Stimulated activated memory B cell treated with anti-CD40 and anti-IgM and Interleukin-4, amounts not matched to agents 10 μg/mL and 1 μg/mL and 100 μg/mL, for 72 hours (primary cell): ENCODE measurements at regions not wholly inside any gene's neighbourhood (a gene's known extent, or its start where the extent isn't known, plus 50 kb on each side); places are given as distances from the start of the nearest gene placed in this dataset.
"Not testable (repeated sequence)": the region's sequence is repeated elsewhere in the genome, so short reads cannot be mapped to it uniquely, and the experiment has no call there.

Source experiments
- ATAC-seq: fragments of 150-1000 bp; cut with Tn5 transposase; 2 replicates; pipeline ENCODE4 v1.10.0; 2021
- H3K27ac Mint-ChIP-seq: one replicate; pipeline ENCODE4 v1.8.0; 2022; ENCODE audit warnings: mild to moderate bottlenecking, mixed read lengths
- H3K27me3 Mint-ChIP-seq: one replicate; pipeline ENCODE4 v1.8.0; 2022; ENCODE audit warnings: mixed read lengths
- H3K36me3 Mint-ChIP-seq: one replicate; pipeline ENCODE4 v1.8.0; 2022; ENCODE audit warnings: mixed read lengths
- H3K4me1 Mint-ChIP-seq: one replicate; pipeline ENCODE4 v1.8.0; 2022; ENCODE audit warnings: mixed read lengths
- H3K4me3 Mint-ChIP-seq: one replicate; pipeline ENCODE4 v1.8.0; 2022; ENCODE audit warnings: mild to moderate bottlenecking, moderate library complexity, mixed read lengths
- H3K9me3 Mint-ChIP-seq: one replicate; pipeline ENCODE4 v1.8.0; 2022; ENCODE audit warnings: mixed read lengths

DNA sequence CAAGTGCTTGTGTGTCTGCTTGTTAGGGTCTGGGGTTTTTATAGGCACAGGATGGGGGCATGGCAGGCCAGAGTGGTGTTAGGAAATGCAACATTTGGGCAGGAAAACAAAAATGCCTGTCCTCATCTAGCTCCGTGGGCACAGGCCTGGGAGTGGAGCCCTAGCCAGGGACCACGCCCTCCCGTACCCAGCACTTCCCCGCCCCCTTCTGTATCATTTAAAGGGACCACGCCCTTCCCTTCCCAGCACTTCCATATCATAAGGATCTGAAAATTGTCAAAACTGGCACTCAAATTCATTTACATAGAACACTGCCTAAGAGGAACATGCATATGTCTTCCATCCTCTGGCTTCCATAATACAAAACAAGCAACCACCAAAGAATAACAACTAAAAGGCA, 185.8 kb downstream of the B3GLCT start:
- H3K9me3 Mint-ChIP-seq: peaks cover 3% of the 10 kb centered on the region
- no peaks in the 10 kb centered on the region for H3K36me3 Mint-ChIP-seq
- H3K27me3 Mint-ChIP-seq: no peaks in the 10 kb centered on the region
- no peak for ATAC-seq
- H3K27ac Mint-ChIP-seq: no peak overlapping the region
- no peaks in the 10 kb centered on the region for H3K4me1 Mint-ChIP-seq
- no peak overlapping the region for H3K4me3 Mint-ChIP-seq

DNA sequence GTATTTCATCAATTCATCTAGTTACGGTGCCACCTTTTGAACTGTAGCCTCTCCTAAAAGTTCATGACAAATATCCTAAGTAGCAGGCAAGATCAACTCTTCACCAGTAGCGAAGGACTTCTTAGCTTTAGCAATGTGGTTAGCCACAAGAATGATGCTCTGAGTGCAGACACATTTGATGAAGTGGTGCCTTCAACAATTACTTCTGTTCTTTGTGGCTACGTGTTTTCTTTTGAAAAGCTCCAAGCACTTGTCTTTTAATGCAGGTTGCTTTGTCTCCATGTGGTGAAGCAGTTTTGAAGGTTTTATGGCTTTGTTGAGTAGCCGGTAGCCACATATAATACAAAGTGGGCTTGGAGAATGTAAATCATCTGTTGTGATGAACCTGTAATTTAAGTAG, 194.7 kb downstream of the B3GLCT start:
- peaks cover 2% of the 10 kb centered on the region for H3K9me3 Mint-ChIP-seq
- ATAC-seq: no peak
- H3K4me3 Mint-ChIP-seq: no peak overlapping the region
- H3K27ac Mint-ChIP-seq: no peak overlapping the region
- no peaks in the 10 kb centered on the region for H3K27me3 Mint-ChIP-seq
- H3K36me3 Mint-ChIP-seq: no peaks in the 10 kb centered on the region
- no peaks in the 10 kb centered on the region for H3K4me1 Mint-ChIP-seq

DNA sequence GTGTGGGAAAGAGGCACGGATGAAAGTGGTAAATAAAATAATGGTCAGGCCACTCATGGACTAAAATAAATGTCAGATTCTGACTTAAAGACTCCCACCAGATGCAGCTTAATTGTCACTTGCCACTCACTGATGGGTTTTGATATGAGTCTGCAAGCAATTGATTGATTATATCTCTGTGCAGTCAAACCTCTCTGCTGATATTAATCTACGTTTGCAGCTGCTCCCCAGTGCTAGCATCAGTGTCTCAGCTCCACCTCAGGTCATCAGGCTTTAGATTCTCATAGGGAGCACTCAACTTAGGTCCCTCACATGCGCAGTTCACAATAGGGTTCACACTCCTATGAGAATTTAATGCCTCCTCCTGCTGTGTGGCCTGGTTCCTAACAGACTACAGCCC, 195.3 kb downstream of the B3GLCT start:
- H3K27ac Mint-ChIP-seq: no peak overlapping the region
- H3K4me1 Mint-ChIP-seq: no peaks in the 10 kb centered on the region
- peaks cover 5% of the 10 kb centered on the region for H3K9me3 Mint-ChIP-seq
- no peak for ATAC-seq
- H3K36me3 Mint-ChIP-seq: peaks cover 5% of the 10 kb centered on the region
- H3K4me3 Mint-ChIP-seq: no peak overlapping the region
- no peaks in the 10 kb centered on the region for H3K27me3 Mint-ChIP-seq

DNA sequence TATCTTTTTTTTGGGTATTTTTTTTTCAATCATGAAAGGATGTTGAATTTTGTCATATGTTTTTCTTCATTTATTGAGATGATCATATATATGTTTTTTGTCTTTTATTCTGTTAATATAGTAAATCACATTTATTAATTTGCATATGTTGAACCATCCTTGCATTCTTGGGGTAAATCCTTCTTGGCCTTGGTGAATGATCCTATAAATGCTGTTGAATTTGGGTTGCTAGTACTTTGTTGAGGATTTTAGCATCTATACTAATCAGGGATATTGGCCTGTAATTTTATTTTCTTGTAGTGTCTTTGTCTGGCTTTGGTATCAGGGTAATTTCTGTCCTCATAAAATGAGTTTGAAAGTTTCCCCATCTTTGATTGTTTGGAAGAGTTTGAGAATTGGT, 199.9 kb downstream of the B3GLCT start:
- H3K9me3 Mint-ChIP-seq: peaks cover 13% of the 10 kb centered on the region
- no peak overlapping the region for H3K4me3 Mint-ChIP-seq
- H3K4me1 Mint-ChIP-seq: no peaks in the 10 kb centered on the region
- no peak for ATAC-seq
- H3K27ac Mint-ChIP-seq: no peak overlapping the region
- peaks cover 7% of the 10 kb centered on the region for H3K36me3 Mint-ChIP-seq
- H3K27me3 Mint-ChIP-seq: no peaks in the 10 kb centered on the region

DNA sequence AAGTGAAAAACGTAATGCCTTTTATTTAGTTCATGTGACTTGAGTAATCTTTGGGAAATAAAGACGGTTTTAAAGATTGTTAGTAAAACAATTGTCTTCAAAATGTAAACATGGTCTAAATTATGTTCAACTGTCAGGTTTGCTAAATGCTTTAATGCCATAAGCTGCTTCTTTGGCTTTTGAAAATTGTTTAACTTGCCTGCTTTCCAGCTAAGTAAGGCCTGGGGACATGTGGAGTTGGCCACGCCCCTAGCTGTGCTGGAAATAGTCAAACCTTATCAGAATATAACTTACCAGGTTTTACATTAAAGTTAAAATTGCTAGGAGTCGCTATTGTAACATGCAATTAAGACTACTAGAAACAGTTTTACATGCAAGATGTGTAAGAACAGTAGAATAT, 203.9 kb downstream of the B3GLCT start:
- ATAC-seq, H3K36me3 Mint-ChIP-seq, H3K4me1 Mint-ChIP-seq, H3K4me3 Mint-ChIP-seq, H3K27me3 Mint-ChIP-seq, H3K27ac Mint-ChIP-seq: not testable (repeated sequence)
- peaks cover 11% of the 10 kb centered on the region for H3K9me3 Mint-ChIP-seq

DNA sequence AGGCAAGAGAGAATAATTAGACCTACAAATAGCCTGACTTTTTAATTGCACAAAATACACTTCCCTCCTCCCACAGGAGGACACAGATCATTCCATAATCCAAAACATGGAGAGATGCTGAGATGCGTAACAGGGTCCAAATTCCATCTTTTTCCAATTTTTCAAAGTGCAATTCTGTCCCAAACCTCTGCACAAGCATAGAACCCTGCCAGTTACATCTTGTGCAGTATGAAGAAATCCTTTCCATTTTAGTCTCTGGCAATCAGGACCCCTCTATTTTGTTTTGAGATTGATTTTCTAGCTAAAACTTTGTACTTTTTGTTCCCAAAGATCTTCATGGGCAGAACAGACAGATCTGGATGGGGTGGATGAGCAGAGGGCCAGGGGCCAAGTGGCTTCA, 209.2 kb downstream of the B3GLCT start:
- Mint-ChIP-seq H3K27me3 (no peaks in the 10 kb centered on the region), H3K4me1 (peaks cover 6% of the 10 kb centered on the region), H3K4me3 (no peak overlapping the region), H3K9me3 (no peaks in the 10 kb centered on the region), H3K27ac (no peak overlapping the region), H3K36me3 (no peaks in the 10 kb centered on the region)
- ATAC-seq: no peak

DNA sequence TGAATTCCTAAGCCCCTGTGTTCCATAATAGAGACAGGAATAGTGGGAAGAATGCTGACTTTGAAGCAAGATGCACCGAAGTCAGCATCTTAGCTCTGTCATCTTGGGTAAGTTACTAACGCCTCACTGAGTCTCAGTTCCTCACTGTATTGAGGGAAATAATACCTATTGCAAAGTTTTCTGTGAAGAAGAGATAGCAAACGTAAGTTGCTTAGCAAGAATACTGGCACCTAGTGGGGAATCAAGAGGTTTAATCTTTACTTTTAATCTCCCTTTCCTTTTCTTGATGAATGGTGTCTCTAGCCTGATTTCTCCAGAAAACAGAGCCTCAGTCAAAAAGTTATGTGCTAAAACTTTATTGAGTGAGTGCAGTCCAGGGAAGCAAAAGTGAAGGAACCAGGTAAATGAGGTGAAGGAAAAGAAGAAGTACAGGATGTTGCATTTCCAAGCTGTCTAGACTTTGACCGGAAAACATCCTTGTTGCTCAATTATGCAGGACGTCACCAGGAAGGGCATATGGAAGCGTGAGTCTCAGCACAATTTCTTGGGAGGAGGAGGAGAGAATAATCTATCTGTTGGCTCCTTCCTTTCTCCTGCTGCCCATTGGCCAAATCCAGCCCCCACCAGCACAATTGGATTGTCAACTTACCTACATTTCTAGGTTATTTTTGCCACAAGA, 210.0 kb downstream of the B3GLCT start:
- Mint-ChIP-seq H3K4me1 (peaks cover 6% of the 10 kb centered on the region), H3K36me3 (no peaks in the 10 kb centered on the region), H3K27me3 (no peaks in the 10 kb centered on the region), H3K27ac (no peak overlapping the region), H3K4me3 (no peak overlapping the region), H3K9me3 (no peaks in the 10 kb centered on the region)
- peak; percentile 62 for ATAC-seq

DNA sequence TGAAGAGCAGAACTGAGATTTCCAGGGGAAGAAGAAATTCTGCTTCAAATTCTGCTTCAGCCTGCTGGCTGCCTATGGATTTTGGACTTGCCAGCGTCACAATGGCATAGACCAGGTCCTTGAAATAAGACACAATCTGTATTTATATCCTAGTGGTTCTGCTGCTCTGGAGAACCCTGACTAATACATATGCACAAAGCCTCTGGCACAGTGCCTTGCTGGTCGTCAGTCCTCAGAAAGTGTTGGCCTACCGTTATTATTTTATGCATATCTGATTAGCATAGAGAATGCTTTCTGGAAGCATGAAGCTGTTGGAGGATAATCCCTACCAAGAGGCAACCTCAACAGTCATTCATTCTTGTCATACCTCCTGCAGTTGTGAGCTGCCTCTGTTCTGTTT, 213.7 kb downstream of the B3GLCT start:
- Mint-ChIP-seq H3K4me3 (no peak overlapping the region), H3K27me3 (no peaks in the 10 kb centered on the region), H3K36me3 (no peaks in the 10 kb centered on the region), H3K9me3 (no peaks in the 10 kb centered on the region), H3K27ac (no peak overlapping the region), H3K4me1 (peaks cover 6% of the 10 kb centered on the region)
- ATAC-seq: no peak

DNA sequence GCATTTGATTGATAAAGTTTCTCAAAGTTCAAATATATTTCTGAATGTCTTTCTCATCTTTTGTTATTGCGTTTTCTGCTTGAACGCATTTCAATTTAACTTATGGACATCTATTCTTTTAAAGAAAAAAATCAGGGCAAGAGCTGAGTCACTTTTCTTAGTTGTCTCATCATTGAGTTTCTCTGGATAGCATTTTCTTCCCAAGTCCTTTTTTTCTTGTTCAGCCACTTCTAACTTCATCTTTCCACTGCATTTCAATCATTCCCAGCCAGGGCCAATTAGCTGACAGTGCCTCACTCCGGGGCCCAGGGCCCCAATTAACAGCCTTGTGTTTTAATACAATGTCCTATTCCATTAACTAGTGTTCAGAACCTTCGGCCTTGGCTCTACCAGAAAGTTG, 216.3 kb downstream of the B3GLCT start:
- Mint-ChIP-seq H3K4me3 (no peak overlapping the region), H3K27ac (no peak overlapping the region), H3K4me1 (no peaks in the 10 kb centered on the region), H3K36me3 (no peaks in the 10 kb centered on the region), H3K27me3 (no peaks in the 10 kb centered on the region), H3K9me3 (no peaks in the 10 kb centered on the region)
- no peak for ATAC-seq

DNA sequence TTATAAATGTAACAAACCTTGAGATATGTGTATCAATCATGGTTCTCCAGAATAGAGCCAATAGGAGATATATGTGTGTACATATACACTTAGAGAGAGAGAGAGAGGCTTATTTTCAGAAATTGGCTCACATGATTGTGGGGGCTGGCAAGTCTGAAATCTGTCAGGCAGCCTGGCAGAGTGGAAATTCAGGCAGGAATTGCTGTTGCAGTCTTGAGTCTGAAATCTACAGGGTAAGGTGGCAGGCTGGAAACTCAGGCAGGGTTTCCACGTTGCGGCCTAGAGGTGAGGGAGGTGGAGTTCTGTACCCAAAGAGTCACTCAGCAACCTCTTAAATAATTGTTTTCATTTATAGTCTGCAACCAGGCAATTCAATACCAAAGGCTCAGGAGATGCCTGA, 218.4 kb downstream of the B3GLCT start:
- no peak for ATAC-seq
- Mint-ChIP-seq H3K4me1 (no peaks in the 10 kb centered on the region), H3K9me3 (no peaks in the 10 kb centered on the region), H3K36me3 (no peaks in the 10 kb centered on the region), H3K4me3 (no peak overlapping the region), H3K27me3 (no peaks in the 10 kb centered on the region), H3K27ac (no peak overlapping the region)

DNA sequence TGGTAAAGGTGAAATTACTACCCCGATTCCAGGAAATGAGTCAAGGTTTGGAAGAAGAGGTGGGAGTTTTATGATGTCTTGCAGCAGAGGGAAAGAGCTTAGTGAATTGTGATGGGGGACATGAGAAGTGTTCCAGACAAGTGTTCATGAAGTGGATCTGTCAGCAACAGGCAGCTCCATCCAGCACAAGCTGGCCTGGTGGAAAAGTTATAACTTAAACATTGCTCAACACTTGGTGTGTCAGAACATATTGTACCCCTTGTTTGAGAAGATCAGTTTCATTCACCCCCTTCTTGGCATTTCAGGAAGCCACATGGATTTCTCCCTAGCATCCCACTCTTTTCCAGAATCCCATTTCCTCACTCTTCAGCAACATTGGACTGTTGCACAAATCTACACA, 222.0 kb downstream of the B3GLCT start:
- ATAC-seq: no peak
- Mint-ChIP-seq H3K27ac (no peak overlapping the region), H3K4me1 (no peaks in the 10 kb centered on the region), H3K4me3 (no peak overlapping the region), H3K9me3 (no peaks in the 10 kb centered on the region), H3K27me3 (no peaks in the 10 kb centered on the region), H3K36me3 (no peaks in the 10 kb centered on the region)

DNA sequence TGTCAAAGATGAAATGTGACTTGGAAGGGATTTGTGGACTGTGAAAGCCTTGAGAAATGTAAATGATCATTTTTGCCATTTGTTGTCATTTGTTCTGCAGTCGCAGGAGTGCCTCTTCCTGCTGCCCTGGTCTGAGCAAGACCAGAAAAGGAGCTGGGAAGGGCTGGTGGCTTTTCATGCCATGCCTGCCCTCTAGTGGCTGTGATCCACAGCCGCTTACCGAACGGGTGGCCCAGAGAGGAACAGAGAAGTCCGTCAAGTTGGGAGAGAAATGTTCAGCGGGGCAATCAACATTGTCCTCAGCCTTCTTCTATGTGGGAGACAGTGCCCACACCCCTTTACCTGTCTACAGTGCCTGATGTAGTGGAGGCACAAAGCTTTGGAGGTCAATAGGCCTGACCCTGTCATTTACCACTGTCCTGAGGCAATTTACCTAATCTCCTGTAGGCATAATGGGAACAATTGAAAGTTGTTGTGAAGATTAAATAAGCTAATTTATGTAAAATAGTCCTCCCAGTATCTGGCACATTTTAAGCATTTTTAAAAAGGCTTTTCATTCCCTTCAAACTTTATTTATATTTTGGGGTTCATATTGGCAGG, 224.5 kb downstream of the B3GLCT start:
- Mint-ChIP-seq H3K36me3 (no peaks in the 10 kb centered on the region), H3K27me3 (no peaks in the 10 kb centered on the region), H3K27ac (no peak overlapping the region), H3K9me3 (no peaks in the 10 kb centered on the region), H3K4me3 (no peak overlapping the region), H3K4me1 (no peaks in the 10 kb centered on the region)
- peak; percentile 84 for ATAC-seq

DNA sequence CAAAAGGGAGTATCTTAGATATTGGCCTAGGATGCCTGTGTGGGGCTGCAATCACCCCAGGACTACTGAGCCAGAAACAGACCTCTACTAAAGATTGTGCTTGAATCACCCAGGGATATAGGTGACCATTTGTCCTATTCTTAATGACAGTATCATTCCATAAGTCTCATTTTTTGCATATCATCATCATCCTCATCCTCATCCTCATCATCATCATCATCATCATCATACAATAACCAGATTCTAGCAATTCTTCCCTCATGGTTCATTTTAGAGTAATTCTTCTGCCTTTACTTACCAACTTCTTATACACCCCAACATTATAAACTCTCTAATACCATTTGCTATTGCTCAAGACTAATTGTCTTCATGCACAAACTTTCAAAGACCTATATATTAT, 226.6 kb downstream of the B3GLCT start:
- no peaks in the 10 kb centered on the region for H3K9me3 Mint-ChIP-seq
- no peak overlapping the region for H3K27ac Mint-ChIP-seq
- H3K36me3 Mint-ChIP-seq: no peaks in the 10 kb centered on the region
- no peak overlapping the region for H3K4me3 Mint-ChIP-seq
- no peaks in the 10 kb centered on the region for H3K27me3 Mint-ChIP-seq
- no peaks in the 10 kb centered on the region for H3K4me1 Mint-ChIP-seq
- no peak for ATAC-seq

DNA sequence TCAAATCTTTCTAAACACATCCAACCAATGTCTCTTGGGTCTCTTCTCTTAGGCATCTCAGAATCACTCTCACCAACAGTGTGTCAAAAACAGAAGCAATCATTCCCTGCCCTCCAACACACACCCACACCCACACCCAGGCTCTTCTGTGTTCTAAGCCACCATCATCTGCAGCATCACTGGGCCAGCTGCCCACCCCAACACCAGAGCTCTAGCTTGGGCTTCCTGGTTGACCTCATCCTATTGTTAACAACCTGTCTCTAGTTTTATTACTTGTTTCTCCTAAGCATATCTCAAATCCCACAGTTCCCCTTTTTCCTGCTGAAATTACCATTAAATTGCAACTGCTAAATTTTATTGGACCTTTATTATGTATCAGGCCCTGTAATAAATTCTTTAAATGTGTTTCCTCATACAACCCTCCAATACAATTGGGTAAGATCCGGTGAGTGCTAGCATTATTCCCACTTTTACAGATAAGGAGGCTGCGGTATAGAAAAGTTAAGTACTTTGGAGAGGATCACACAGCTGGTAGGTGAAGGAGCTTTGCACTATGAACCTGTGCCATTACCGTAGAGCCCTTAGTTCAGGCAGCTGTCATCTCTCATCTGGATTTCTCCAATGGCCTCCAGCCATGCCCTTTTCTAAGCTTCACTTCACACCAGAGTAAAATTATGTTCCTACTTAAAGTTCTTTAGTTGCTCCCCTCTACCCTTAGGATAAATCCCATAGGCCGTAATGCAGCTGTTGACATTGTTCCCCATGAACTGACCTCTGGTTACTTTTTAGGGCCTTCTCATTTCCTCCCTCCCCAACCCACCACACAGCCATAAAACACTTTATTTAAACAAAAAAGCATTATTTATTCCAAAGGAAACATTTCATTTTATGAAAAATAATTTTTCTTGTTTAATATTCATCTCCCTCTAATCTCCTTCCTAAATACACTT, 227.7 kb downstream of the B3GLCT start:
- Mint-ChIP-seq H3K4me1 (no peaks in the 10 kb centered on the region), H3K36me3 (no peaks in the 10 kb centered on the region), H3K4me3 (no peak overlapping the region), H3K27ac (no peak overlapping the region), H3K27me3 (no peaks in the 10 kb centered on the region), H3K9me3 (no peaks in the 10 kb centered on the region)
- no peak for ATAC-seq

DNA sequence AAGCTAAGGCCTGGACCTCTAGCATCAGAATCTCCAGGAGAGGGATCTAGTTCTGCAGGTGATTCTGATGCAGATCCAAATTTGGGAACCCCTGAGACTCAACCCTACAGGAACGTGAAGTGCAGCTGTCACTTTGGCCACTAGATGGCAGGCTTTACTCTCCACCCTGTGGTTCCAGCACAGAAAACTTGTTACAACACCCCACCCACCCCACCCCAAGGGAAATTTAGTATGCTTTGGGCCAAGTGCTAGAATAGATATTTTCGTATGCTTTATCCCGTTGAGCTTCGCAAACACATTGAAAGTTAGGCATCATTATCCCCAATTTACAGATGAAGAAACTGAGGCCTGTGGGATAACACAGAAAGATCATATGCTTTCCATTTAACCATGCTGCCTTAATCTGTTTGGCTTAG, 232.0 kb downstream of the B3GLCT start:
- no peak overlapping the region for H3K27ac Mint-ChIP-seq
- no peaks in the 10 kb centered on the region for H3K4me1 Mint-ChIP-seq
- no peak for ATAC-seq
- no peaks in the 10 kb centered on the region for H3K9me3 Mint-ChIP-seq
- H3K27me3 Mint-ChIP-seq: peaks cover 8% of the 10 kb centered on the region
- H3K4me3 Mint-ChIP-seq: no peak overlapping the region
- H3K36me3 Mint-ChIP-seq: no peaks in the 10 kb centered on the region

DNA sequence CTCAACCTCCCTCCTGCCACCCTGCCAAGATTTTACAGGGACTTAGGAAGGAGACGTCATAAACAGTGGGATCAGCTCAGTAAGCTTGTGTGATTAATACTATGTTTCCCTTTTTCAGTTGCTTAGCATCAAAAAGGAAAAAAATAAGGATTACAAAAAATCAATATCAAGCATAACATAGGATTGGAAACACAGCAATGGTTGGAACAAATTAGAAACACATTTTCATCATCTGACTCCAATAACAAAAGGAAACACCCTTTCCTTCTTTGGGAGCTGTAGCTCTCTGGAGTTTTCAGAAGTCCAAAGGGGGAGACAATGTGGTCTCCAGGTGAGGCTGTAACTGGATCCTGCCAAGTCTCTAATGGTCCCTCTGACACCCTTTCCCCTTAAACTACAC, 233.4 kb downstream of the B3GLCT start:
- Mint-ChIP-seq H3K4me3 (no peak overlapping the region), H3K27ac (no peak overlapping the region), H3K4me1 (no peaks in the 10 kb centered on the region), H3K36me3 (no peaks in the 10 kb centered on the region), H3K9me3 (no peaks in the 10 kb centered on the region), H3K27me3 (peaks cover 8% of the 10 kb centered on the region)
- no peak for ATAC-seq
